ENCODE measurements at regions not wholly inside any gene's neighbourhood (a gene's known extent, or its start where the extent isn't known, plus 50 kb on each side); places are given as distances from the start of the nearest gene placed in this dataset.

DNA sequence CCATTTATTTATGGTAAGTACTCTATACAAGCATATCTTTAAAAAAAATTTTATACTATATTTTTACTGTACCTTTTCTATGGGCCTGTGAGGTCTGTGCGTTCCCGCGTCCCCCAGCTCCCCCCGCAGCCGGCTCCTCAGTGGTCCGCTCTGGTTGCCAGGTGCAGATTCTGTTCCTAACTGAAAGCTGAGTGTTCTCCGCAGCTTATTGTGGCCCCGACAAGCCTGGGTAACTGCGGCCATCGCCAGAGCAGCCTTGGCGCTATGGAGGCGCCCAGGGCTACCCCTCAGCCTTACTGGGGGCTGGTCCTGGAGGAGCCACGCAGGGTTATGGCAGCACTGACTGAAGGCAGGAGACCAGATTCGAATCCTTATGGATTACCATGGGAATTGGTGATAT, 896.8 kb downstream of the PCDH17 start:
- no peak overlapping the region for H3K27ac ChIP-seq (ENCODE audit: low read length)
- H4K20me1 ChIP-seq (ENCODE audit: insufficient read depth): no peaks in the 10 kb centered on the region
- no peaks in the 10 kb centered on the region for H3K27me3 ChIP-seq (ENCODE audit: insufficient read depth, low read depth, low read length)
- H2AFZ ChIP-seq (ENCODE audit: low read depth, low read length): no peak overlapping the region
- no peaks in the 10 kb centered on the region for H3K9me2 ChIP-seq (ENCODE audit: insufficient read depth, low read length)
- no peaks in the 10 kb centered on the region for H3K36me3 ChIP-seq (ENCODE audit: insufficient read depth, low read length)
- no peaks in the 10 kb centered on the region for H3K79me2 ChIP-seq (replicated peaks; ENCODE audit: insufficient read depth, low read length)
- TF ChIP-seq EZH2 (IDR thresholded peaks at IDR 0.05; ENCODE audit: borderline replicate concordance, insufficient read depth, low read length, poor library complexity, severe bottlenecking) (no peak), RAD21 (conservative IDR thresholded peaks at IDR 0.05) (no peak), MXI1 (conservative IDR thresholded peaks at IDR 0.05; ENCODE audit: poor library complexity, severe bottlenecking) (no peak), TAF1 (IDR thresholded peaks at IDR 0.05; ENCODE audit: low read depth) (no peak), SMC3 (conservative IDR thresholded peaks at IDR 0.05; ENCODE audit: poor library complexity) (no peak), POLR2AphosphoS5 (IDR thresholded peaks at IDR 0.05) (no peak), EP300 (conservative IDR thresholded peaks at IDR 0.05; ENCODE audit: poor library complexity, severe bottlenecking) (no peak)
- TF ChIP-seq, protein P1, sequence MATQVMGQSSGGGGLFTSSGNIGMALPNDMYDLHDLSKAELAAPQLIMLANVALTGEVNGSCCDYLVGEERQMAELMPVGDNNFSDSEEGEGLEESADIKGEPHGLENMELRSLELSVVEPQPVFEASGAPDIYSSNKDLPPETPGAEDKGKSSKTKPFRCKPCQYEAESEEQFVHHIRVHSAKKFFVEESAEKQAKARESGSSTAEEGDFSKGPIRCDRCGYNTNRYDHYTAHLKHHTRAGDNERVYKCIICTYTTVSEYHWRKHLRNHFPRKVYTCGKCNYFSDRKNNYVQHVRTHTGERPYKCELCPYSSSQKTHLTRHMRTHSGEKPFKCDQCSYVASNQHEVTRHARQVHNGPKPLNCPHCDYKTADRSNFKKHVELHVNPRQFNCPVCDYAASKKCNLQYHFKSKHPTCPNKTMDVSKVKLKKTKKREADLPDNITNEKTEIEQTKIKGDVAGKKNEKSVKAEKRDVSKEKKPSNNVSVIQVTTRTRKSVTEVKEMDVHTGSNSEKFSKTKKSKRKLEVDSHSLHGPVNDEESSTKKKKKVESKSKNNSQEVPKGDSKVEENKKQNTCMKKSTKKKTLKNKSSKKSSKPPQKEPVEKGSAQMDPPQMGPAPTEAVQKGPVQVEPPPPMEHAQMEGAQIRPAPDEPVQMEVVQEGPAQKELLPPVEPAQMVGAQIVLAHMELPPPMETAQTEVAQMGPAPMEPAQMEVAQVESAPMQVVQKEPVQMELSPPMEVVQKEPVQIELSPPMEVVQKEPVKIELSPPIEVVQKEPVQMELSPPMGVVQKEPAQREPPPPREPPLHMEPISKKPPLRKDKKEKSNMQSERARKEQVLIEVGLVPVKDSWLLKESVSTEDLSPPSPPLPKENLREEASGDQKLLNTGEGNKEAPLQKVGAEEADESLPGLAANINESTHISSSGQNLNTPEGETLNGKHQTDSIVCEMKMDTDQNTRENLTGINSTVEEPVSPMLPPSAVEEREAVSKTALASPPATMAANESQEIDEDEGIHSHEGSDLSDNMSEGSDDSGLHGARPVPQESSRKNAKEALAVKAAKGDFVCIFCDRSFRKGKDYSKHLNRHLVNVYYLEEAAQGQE (IDR thresholded peaks at IDR 0.05; ENCODE audit: borderline replicate concordance): no peak
- TF ChIP-seq, protein P2, sequence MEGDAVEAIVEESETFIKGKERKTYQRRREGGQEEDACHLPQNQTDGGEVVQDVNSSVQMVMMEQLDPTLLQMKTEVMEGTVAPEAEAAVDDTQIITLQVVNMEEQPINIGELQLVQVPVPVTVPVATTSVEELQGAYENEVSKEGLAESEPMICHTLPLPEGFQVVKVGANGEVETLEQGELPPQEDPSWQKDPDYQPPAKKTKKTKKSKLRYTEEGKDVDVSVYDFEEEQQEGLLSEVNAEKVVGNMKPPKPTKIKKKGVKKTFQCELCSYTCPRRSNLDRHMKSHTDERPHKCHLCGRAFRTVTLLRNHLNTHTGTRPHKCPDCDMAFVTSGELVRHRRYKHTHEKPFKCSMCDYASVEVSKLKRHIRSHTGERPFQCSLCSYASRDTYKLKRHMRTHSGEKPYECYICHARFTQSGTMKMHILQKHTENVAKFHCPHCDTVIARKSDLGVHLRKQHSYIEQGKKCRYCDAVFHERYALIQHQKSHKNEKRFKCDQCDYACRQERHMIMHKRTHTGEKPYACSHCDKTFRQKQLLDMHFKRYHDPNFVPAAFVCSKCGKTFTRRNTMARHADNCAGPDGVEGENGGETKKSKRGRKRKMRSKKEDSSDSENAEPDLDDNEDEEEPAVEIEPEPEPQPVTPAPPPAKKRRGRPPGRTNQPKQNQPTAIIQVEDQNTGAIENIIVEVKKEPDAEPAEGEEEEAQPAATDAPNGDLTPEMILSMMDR (IDR thresholded peaks at IDR 0.05; ENCODE audit: poor library complexity, severe bottlenecking): no peak
- no peaks in the 10 kb centered on the region for H3K9me3 ChIP-seq (ENCODE audit: low read length)
- H3F3A ChIP-seq (ENCODE audit: insufficient read depth, low read length, poor library complexity, severe bottlenecking): no peaks in the 10 kb centered on the region
- H3K4me3 ChIP-seq (ENCODE audit: low read length): no peak overlapping the region
- no peak overlapping the region for H3K9ac ChIP-seq (ENCODE audit: low read length)
- H3K4me2 ChIP-seq (ENCODE audit: low read length): no peak overlapping the region

DNA sequence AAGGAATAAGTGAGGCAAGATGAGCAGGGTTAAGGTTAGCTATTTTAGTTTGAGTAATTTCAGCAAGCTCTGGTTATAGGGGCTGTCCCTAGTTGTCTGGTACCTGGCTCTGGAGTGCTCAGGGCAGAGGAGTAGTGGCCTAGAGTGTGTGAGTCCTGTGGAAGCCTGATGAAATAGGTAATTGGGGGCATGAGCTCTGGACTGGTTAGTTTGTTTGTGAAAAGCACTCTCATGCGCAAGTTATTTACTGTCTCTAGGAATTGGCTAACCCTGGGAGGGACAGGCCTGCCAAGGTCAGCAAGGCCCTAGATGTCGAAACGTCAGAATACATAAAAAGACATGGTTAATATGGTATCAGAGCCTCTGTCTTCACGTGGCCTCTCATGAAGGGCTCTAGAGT, 900.1 kb downstream of the PCDH17 start:
- Histone ChIP-seq H3K4me2 (ENCODE audit: low read length) (no peak overlapping the region), H3K9ac (ENCODE audit: low read length) (no peak overlapping the region), H3K9me3 (ENCODE audit: low read length) (no peaks in the 10 kb centered on the region), H2AFZ (ENCODE audit: low read depth, low read length) (no peak overlapping the region), H3K36me3 (ENCODE audit: insufficient read depth, low read length) (no peaks in the 10 kb centered on the region), H3K27ac (ENCODE audit: low read length) (no peak overlapping the region), H3K9me2 (ENCODE audit: insufficient read depth, low read length) (no peaks in the 10 kb centered on the region), H3K79me2 (replicated peaks; ENCODE audit: insufficient read depth, low read length) (no peaks in the 10 kb centered on the region), H3F3A (ENCODE audit: insufficient read depth, low read length, poor library complexity, severe bottlenecking) (no peaks in the 10 kb centered on the region), H3K27me3 (ENCODE audit: insufficient read depth, low read depth, low read length) (no peaks in the 10 kb centered on the region), H3K4me3 (ENCODE audit: low read length) (no peak overlapping the region), H4K20me1 (ENCODE audit: insufficient read depth) (no peaks in the 10 kb centered on the region)
- no peak for TF ChIP-seq TAF1 (IDR thresholded peaks at IDR 0.05; ENCODE audit: low read depth)
- TF ChIP-seq EZH2 (IDR thresholded peaks at IDR 0.05; ENCODE audit: borderline replicate concordance, insufficient read depth, low read length, poor library complexity, severe bottlenecking): no peak
- TF ChIP-seq, protein P1 (IDR thresholded peaks at IDR 0.05; ENCODE audit: borderline replicate concordance): no peak
- no peak for TF ChIP-seq POLR2AphosphoS5 (IDR thresholded peaks at IDR 0.05)
- TF ChIP-seq EP300 (conservative IDR thresholded peaks at IDR 0.05; ENCODE audit: poor library complexity, severe bottlenecking): no peak
- no peak for TF ChIP-seq SMC3 (conservative IDR thresholded peaks at IDR 0.05; ENCODE audit: poor library complexity)
- no peak for TF ChIP-seq RAD21 (conservative IDR thresholded peaks at IDR 0.05)
- no peak for TF ChIP-seq MXI1 (conservative IDR thresholded peaks at IDR 0.05; ENCODE audit: poor library complexity, severe bottlenecking)
- TF ChIP-seq, protein P2 (IDR thresholded peaks at IDR 0.05; ENCODE audit: poor library complexity, severe bottlenecking): no peak
